GM12874 (cell line): ENCODE measurements at regions not wholly inside any gene's neighbourhood (a gene's known extent, or its start where the extent isn't known, plus 50 kb on each side); places are given as distances from the start of the nearest gene placed in this dataset.
A peak's percentile ranks its signal among the peaks of the same experiment; 100 is the strongest.

Source experiments
- CTCF ChIP-seq: IDR thresholded peaks from 2 replicates; pipeline ENCODE4 v1.5.1; 2011; ENCODE audit warnings: low read depth, mild to moderate bottlenecking, control low read depth, low read length, moderate library complexity; ENCODE audit not compliant: insufficient read depth

- TF ChIP-seq CTCF: no peak
Measured at GRCh38 chr6:44571510-44571909, 184.0 kb downstream of the CDC5L start.

- no peak for TF ChIP-seq CTCF
Measured at GRCh38 chr6:44572346-44572745, 184.8 kb downstream of the CDC5L start.

GRCh38 chr6:44575644-44576043 is 188.1 kb downstream of the CDC5L start:
- no peak for TF ChIP-seq CTCF

GRCh38 chr6:44576132-44576631 is 188.7 kb downstream of the CDC5L start:
- no peak for TF ChIP-seq CTCF

GRCh38 chr6:44580901-44581300 is 193.4 kb downstream of the CDC5L start:
- no peak for TF ChIP-seq CTCF

GRCh38 chr6:44582930-44583329 is 195.4 kb downstream of the CDC5L start:
- TF ChIP-seq CTCF: no peak

- TF ChIP-seq CTCF: no peak
Measured at GRCh38 chr6:44590471-44590870, 203.0 kb downstream of the CDC5L start.

- peak; percentile 53 for TF ChIP-seq CTCF
Measured at GRCh38 chr6:44593539-44593944, 206.0 kb downstream of the CDC5L start.
